PFSK-1 (cell line): ENCODE measurements at regions not wholly inside any gene's neighbourhood (a gene's known extent, or its start where the extent isn't known, plus 50 kb on each side); places are given as distances from the start of the nearest gene placed in this dataset.

Source experiments
- FOXP2 ChIP-seq: optimal IDR thresholded peaks from 2 replicates; pipeline ENCODE3; 2011; ENCODE audit warnings: borderline replicate concordance, control low read depth, inconsistent platforms; ENCODE audit not compliant: insufficient read depth; ENCODE audit errors: extremely low read length, extremely low read depth
- POLR2AphosphoS5 ChIP-seq: IDR thresholded peaks from 2 replicates; pipeline ENCODE4 v1.6.1; 2012; ENCODE audit warnings: low read depth, mild to moderate bottlenecking, control low read depth, low read length, moderate library complexity
- REST ChIP-seq, 2 experiments: IDR thresholded peaks; 2 replicates each; pipeline versions ENCODE4 v1.6.1 to v1.8.0; 2011 to 2012; ENCODE audit warnings: low read depth in 2 of 2, low read length in 2 of 2, control low read depth in 1 of 2, inconsistent platforms in 1 of 2, mild to moderate bottlenecking in 1 of 2, moderate library complexity in 1 of 2; ENCODE audit not compliant: insufficient read depth in 1 of 2
- SIN3A ChIP-seq: IDR thresholded peaks from 2 replicates; pipeline ENCODE4 v1.6.1; 2012; ENCODE audit warnings: mild to moderate bottlenecking, low read length, moderate library complexity, borderline replicate concordance; ENCODE audit not compliant: insufficient read depth
- TAF1 ChIP-seq: IDR thresholded peaks from 2 replicates; pipeline ENCODE4 v1.6.1; 2012; ENCODE audit warnings: low read length, control low read depth, borderline replicate concordance; ENCODE audit not compliant: insufficient read depth

- TF ChIP-seq TAF1 (no peak), REST (IDR thresholded peaks at IDR 0.05; ENCODE audit: insufficient read depth in 1 of 2, low read depth in 2 of 2, low read length in 2 of 2) (no peak), POLR2AphosphoS5 (no peak), SIN3A (no peak), FOXP2 (no peak)
These were observed 207.9 kb downstream of the NUAK1 start for GRCh38 chr12:105930557-105931503.

- TF ChIP-seq REST (IDR thresholded peaks at IDR 0.05; ENCODE audit: insufficient read depth in 1 of 2, low read depth in 2 of 2, low read length in 2 of 2) (no peak), FOXP2 (no peak), TAF1 (no peak), SIN3A (no peak), POLR2AphosphoS5 (no peak)
These were observed 206.8 kb downstream of the NUAK1 start for GRCh38 chr12:105931762-105932570.

- no peak for TF ChIP-seq FOXP2
- TF ChIP-seq TAF1 = peak; percentile 64; the same call in 1 of the 2 replicates
- TF ChIP-seq REST (IDR thresholded peaks at IDR 0.05; ENCODE audit: insufficient read depth in 1 of 2, low read depth in 2 of 2, low read length in 2 of 2) = no peak; a peak in 1 of 4 replicates
- no peak for TF ChIP-seq SIN3A
- no peak for TF ChIP-seq POLR2AphosphoS5
These were observed 204.8 kb downstream of the NUAK1 start for GRCh38 chr12:105933671-105934665.

- TF ChIP-seq TAF1 (no peak), REST (IDR thresholded peaks at IDR 0.05; ENCODE audit: insufficient read depth in 1 of 2, low read depth in 2 of 2, low read length in 2 of 2) (no peak), POLR2AphosphoS5 (no peak), FOXP2 (no peak), SIN3A (no peak)
These were observed 203.6 kb downstream of the NUAK1 start for GRCh38 chr12:105935106-105935505.
